RPMI8226 (cell line): ENCODE measurements at regions not wholly inside any gene's neighbourhood (a gene's known extent, or its start where the extent isn't known, plus 50 kb on each side); places are given as distances from the start of the nearest gene placed in this dataset.

ENCODE experiments used
- DNase-seq: peaks from one replicate; pipeline ENCODE4 v3.0.0-alpha.2; 2015

- DNase-seq = no peak
These were observed 418.8 kb upstream of the HS6ST1 start for GRCh38 chr2:128737546-128737826.

GRCh38 chr2:128738446-128739110, 419.9 kb upstream of the HS6ST1 start:
- DNase-seq = no peak

- no peak for DNase-seq
These were observed 423.8 kb upstream of the HS6ST1 start for GRCh38 chr2:128742467-128742866.

GRCh38 chr2:128745946-128746345, 427.3 kb upstream of the HS6ST1 start:
- DNase-seq = no peak

GRCh38 chr2:128746356-128746755, 427.7 kb upstream of the HS6ST1 start:
- peak; percentile 35 for DNase-seq

- no peak for DNase-seq
These were observed 429.7 kb upstream of the HS6ST1 start for GRCh38 chr2:128748336-128748735.

- DNase-seq = no peak
These were observed 430.4 kb upstream of the HS6ST1 start for GRCh38 chr2:128748835-128749605.

- no peak for DNase-seq
These were observed 431.9 kb upstream of the HS6ST1 start for GRCh38 chr2:128750328-128751165.

GRCh38 chr2:128751746-128752145, 433.1 kb upstream of the HS6ST1 start:
- no peak for DNase-seq

- DNase-seq = no peak
These were observed 434.1 kb upstream of the HS6ST1 start for GRCh38 chr2:128752691-128753263.

GRCh38 chr2:128753321-128753720, 434.7 kb upstream of the HS6ST1 start:
- DNase-seq = no peak

- no peak for DNase-seq
These were observed 435.1 kb upstream of the HS6ST1 start for GRCh38 chr2:128753800-128754199.

GRCh38 chr2:128754246-128754724, 435.6 kb upstream of the HS6ST1 start:
- DNase-seq = peak; percentile 23

- DNase-seq = no peak
These were observed 437.2 kb upstream of the HS6ST1 start for GRCh38 chr2:128755695-128756364.

- DNase-seq = no peak
These were observed 437.7 kb upstream of the HS6ST1 start for GRCh38 chr2:128756365-128756717.

- no peak for DNase-seq
These were observed 447.1 kb upstream of the HS6ST1 start for GRCh38 chr2:128765811-128766210.

- no peak for DNase-seq
These were observed 449.4 kb upstream of the HS6ST1 start for GRCh38 chr2:128768041-128768440.

- no peak for DNase-seq
These were observed 450.9 kb upstream of the HS6ST1 start for GRCh38 chr2:128769457-128770142.

- DNase-seq = no peak
These were observed 451.7 kb upstream of the HS6ST1 start for GRCh38 chr2:128770143-128771085.

- no peak for DNase-seq
These were observed 452.7 kb upstream of the HS6ST1 start for GRCh38 chr2:128771401-128771800.

GRCh38 chr2:128772671-128773070, 454.0 kb upstream of the HS6ST1 start:
- DNase-seq = no peak
